MM.1S (cell line): ENCODE measurements at regions not wholly inside any gene's neighbourhood (a gene's known extent, or its start where the extent isn't known, plus 50 kb on each side); places are given as distances from the start of the nearest gene placed in this dataset.

ENCODE experiments used
- CTCF ChIP-seq: fragments of 300-600 bp; sonication (generic); IDR thresholded peaks from 2 replicates; pipeline ENCODE4 v1.5.1; 2016; ENCODE audit warnings: antibody characterized with exemption, low read length, mixed read lengths
- EZH2 ChIP-seq: fragments of 300-600 bp; sonication (generic); optimal IDR thresholded peaks from 2 replicates; pipeline ENCODE3; 2017; ENCODE audit warnings: low read depth, mild to moderate bottlenecking, antibody characterized with exemption, low read length, mixed read lengths
- EZH2phosphoT487 ChIP-seq: fragments of 300-600 bp; sonication (generic); IDR thresholded peaks from 2 replicates; pipeline ENCODE4 v1.6.1; 2018; ENCODE audit warnings: antibody characterized with exemption, low read length

- no peak for TF ChIP-seq CTCF
- TF ChIP-seq EZH2, result no peak
- no peak for TF ChIP-seq EZH2phosphoT487
Measured at GRCh38 chr16:5321930-5322329, 224.3 kb upstream of the EEF2KMT start.
